Memory B cell (primary cell): ENCODE measurements at regions not wholly inside any gene's neighbourhood (a gene's known extent, or its start where the extent isn't known, plus 50 kb on each side); places are given as distances from the start of the nearest gene placed in this dataset.

Source experiments
- ATAC-seq: fragments of 150-1000 bp; cut with Tn5 transposase; 2 replicates; pipeline ENCODE4 v1.10.0; 2021; ENCODE audit warnings: low read depth, mild to moderate bottlenecking, moderate library complexity
- DNase-seq, 2 donors: peaks; one replicate each; pipeline ENCODE4 v3.0.0; 2022; ENCODE audit warnings: low spot score in 2 of 2
- H3K27ac Mint-ChIP-seq: one replicate; pipeline ENCODE4 v1.8.0; 2022; ENCODE audit warnings: mild to moderate bottlenecking, moderate library complexity, mixed read lengths
- H3K27me3 Mint-ChIP-seq: one replicate; pipeline ENCODE4 v1.8.0; 2022; ENCODE audit warnings: mixed read lengths
- H3K36me3 Mint-ChIP-seq: one replicate; pipeline ENCODE4 v1.8.0; 2022; ENCODE audit warnings: mild to moderate bottlenecking, mixed read lengths
- H3K4me1 Mint-ChIP-seq: one replicate; pipeline ENCODE4 v1.8.0; 2022; ENCODE audit warnings: mixed read lengths
- H3K4me3 Mint-ChIP-seq: one replicate; pipeline ENCODE4 v1.8.0; 2022; ENCODE audit warnings: mild to moderate bottlenecking, moderate library complexity, mixed read lengths
- H3K9me3 Mint-ChIP-seq: one replicate; pipeline ENCODE4 v1.8.0; 2022; ENCODE audit warnings: mixed read lengths

DNA sequence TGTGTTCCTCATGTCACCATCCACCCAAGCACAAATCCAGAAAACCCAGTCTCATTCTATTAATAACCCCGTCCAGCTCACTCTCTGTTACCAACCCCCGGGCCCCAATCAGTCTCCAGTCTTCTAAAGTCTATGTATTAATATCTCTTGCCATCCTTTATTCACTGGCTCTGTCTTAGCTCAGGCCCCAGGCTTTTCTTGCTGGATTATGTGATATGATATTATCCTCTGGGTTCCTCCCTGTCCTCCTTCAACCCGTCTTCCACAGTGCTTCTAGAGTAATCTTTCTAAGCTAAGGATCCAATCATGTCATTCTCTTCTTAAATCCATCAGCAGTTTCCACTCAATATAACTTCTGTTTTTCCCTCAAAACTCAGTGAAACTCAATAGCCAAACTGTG lies 240.5 kb upstream of the OSR1 start:
- Mint-ChIP-seq H3K36me3 (no peaks in the 10 kb centered on the region), H3K4me1 (no peaks in the 10 kb centered on the region), H3K27ac (no peak overlapping the region), H3K4me3 (no peak overlapping the region), H3K9me3 (peaks cover 4% of the 10 kb centered on the region), H3K27me3 (peaks cover 2% of the 10 kb centered on the region)
- no peak for DNase-seq
- ATAC-seq = no peak

GRCh38 chr2:19592197-19592596 lies 233.8 kb upstream of the OSR1 start:
- H3K4me3 Mint-ChIP-seq = no peak overlapping the region
- no peak for DNase-seq
- no peaks in the 10 kb centered on the region for H3K9me3 Mint-ChIP-seq
- H3K36me3 Mint-ChIP-seq = no peaks in the 10 kb centered on the region
- no peak overlapping the region for H3K27ac Mint-ChIP-seq
- no peak for ATAC-seq
- no peaks in the 10 kb centered on the region for H3K27me3 Mint-ChIP-seq
- no peaks in the 10 kb centered on the region for H3K4me1 Mint-ChIP-seq

GRCh38 chr2:19589791-19590190 lies 231.4 kb upstream of the OSR1 start:
- H3K4me3 Mint-ChIP-seq = no peak overlapping the region

GRCh38 chr2:19580830-19581229 lies 222.4 kb upstream of the OSR1 start:
- no peaks in the 10 kb centered on the region for H3K4me1 Mint-ChIP-seq
- ATAC-seq (no peak), DNase-seq (no peak)
- H3K9me3 Mint-ChIP-seq = peaks cover 2% of the 10 kb centered on the region
- H3K4me3 Mint-ChIP-seq = no peak overlapping the region
- H3K27me3 Mint-ChIP-seq = peaks cover 10% of the 10 kb centered on the region
- H3K36me3 Mint-ChIP-seq = no peaks in the 10 kb centered on the region
- no peak overlapping the region for H3K27ac Mint-ChIP-seq

More at GRCh38 chr2:19589791-19590190, 231.4 kb upstream of the OSR1 start:
- no peak overlapping the region for H3K27ac Mint-ChIP-seq
- ATAC-seq (no peak), DNase-seq (no peak)
- H3K9me3 Mint-ChIP-seq = no peaks in the 10 kb centered on the region
- no peaks in the 10 kb centered on the region for H3K36me3 Mint-ChIP-seq
- H3K4me1 Mint-ChIP-seq = no peaks in the 10 kb centered on the region
- H3K27me3 Mint-ChIP-seq = no peaks in the 10 kb centered on the region

GRCh38 chr2:19580264-19580663 lies 221.8 kb upstream of the OSR1 start:
- Mint-ChIP-seq H3K27ac (no peak overlapping the region), H3K4me1 (no peaks in the 10 kb centered on the region), H3K9me3 (peaks cover 2% of the 10 kb centered on the region), H3K36me3 (no peaks in the 10 kb centered on the region), H3K27me3 (peaks cover 10% of the 10 kb centered on the region), H3K4me3 (no peak overlapping the region)
- DNase-seq = no peak
- no peak for ATAC-seq

DNA sequence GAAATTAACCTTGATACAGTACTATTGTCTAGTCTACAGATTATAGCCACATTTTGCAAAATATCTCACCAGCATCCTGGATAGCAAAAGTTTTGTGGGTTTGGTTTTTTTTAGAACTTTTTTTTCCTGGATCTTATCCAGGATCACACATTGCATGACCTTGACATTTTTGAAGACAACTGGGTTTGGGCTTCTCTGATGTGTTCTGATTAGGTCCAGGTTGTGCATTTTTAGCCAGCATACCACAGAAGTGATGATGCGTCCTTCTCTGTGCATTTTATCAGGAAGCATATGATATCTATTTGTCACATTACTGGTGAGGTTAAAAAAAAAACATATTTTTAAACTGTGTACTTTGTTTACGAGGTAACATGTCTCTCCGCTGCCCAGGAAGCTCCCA lies 221.0 kb upstream of the OSR1 start:
- ATAC-seq (no peak), DNase-seq (no peak)
- no peak overlapping the region for H3K4me3 Mint-ChIP-seq
- H3K36me3 Mint-ChIP-seq = no peaks in the 10 kb centered on the region
- peaks cover under 1% of the 10 kb centered on the region for H3K9me3 Mint-ChIP-seq
- no peak overlapping the region for H3K27ac Mint-ChIP-seq
- no peaks in the 10 kb centered on the region for H3K4me1 Mint-ChIP-seq
- peaks cover 10% of the 10 kb centered on the region for H3K27me3 Mint-ChIP-seq

GRCh38 chr2:19577723-19578122 lies 219.3 kb upstream of the OSR1 start:
- no peak overlapping the region for H3K27ac Mint-ChIP-seq
- H3K4me3 Mint-ChIP-seq = no peak overlapping the region
- H3K9me3 Mint-ChIP-seq = no peaks in the 10 kb centered on the region
- peaks cover 10% of the 10 kb centered on the region for H3K27me3 Mint-ChIP-seq
- ATAC-seq (no peak), DNase-seq (no peak)
- H3K36me3 Mint-ChIP-seq = no peaks in the 10 kb centered on the region
- H3K4me1 Mint-ChIP-seq = no peaks in the 10 kb centered on the region

- Mint-ChIP-seq H3K9me3 (no peaks in the 10 kb centered on the region), H3K27me3 (peaks cover 14% of the 10 kb centered on the region), H3K36me3 (no peaks in the 10 kb centered on the region), H3K4me1 (no peaks in the 10 kb centered on the region), H3K4me3 (no peak overlapping the region), H3K27ac (no peak overlapping the region)
- no peak for DNase-seq
- no peak for ATAC-seq
Measured at GRCh38 chr2:19576411-19576810, 218.0 kb upstream of the OSR1 start.

GRCh38 chr2:19575641-19576040 lies 217.2 kb upstream of the OSR1 start:
- DNase-seq (no peak), ATAC-seq (no peak)
- no peaks in the 10 kb centered on the region for H3K36me3 Mint-ChIP-seq
- H3K4me1 Mint-ChIP-seq = no peaks in the 10 kb centered on the region
- H3K27me3 Mint-ChIP-seq = peaks cover 12% of the 10 kb centered on the region
- H3K4me3 Mint-ChIP-seq = no peak overlapping the region
- no peak overlapping the region for H3K27ac Mint-ChIP-seq
- no peaks in the 10 kb centered on the region for H3K9me3 Mint-ChIP-seq

DNA sequence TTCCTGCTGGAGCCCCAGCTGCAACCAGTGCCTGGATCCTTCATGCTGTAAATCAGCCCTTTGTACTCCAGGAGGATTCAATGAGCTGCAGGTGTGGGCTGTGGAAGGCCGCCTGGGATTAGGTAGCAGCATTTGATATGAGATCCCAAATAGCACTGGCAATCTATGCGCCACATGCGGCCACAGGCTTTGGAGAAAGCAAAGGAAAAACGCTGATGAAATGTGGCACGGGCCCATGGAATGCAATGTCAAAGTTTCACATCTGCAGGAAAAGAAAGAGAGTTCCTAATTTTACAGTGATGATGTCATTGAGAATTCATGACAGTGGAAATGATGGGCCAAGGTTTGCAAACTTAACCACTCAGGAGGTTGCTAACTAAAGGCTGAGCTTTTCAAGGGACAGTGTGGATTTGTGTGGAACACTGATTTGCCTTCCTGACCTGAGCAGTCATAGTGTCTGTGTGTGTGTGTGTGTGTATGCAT lies 216.4 kb upstream of the OSR1 start:
- Mint-ChIP-seq H3K4me3 (no peak overlapping the region), H3K27me3 (peaks cover 8% of the 10 kb centered on the region), H3K27ac (no peak overlapping the region), H3K36me3 (no peaks in the 10 kb centered on the region), H3K9me3 (no peaks in the 10 kb centered on the region), H3K4me1 (no peaks in the 10 kb centered on the region)
- DNase-seq (no peak), ATAC-seq (no peak)

DNA sequence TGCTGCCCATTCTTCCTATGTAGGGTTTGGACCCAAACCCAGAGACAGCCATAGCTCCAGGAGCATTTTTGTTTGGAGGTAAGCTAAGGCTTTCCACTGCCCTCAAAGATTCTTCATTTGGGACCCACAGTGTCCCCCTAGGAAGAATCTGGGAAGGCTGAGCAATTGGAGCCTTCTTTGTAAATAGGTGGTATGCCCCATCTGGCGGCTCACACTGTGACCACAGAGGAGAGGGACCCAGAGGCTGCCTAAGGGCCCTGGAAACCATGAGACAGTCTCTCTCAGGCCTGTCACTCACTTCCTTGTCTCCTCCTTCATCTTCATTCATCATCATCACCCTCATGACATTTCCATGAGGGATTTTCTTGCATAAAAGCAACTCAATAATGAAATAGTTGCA lies 215.4 kb upstream of the OSR1 start:
- peaks cover 5% of the 10 kb centered on the region for H3K27me3 Mint-ChIP-seq
- DNase-seq (no peak), ATAC-seq (no peak)
- H3K27ac Mint-ChIP-seq = no peak overlapping the region
- H3K36me3 Mint-ChIP-seq = no peaks in the 10 kb centered on the region
- no peaks in the 10 kb centered on the region for H3K9me3 Mint-ChIP-seq
- no peak overlapping the region for H3K4me3 Mint-ChIP-seq
- no peaks in the 10 kb centered on the region for H3K4me1 Mint-ChIP-seq

DNA sequence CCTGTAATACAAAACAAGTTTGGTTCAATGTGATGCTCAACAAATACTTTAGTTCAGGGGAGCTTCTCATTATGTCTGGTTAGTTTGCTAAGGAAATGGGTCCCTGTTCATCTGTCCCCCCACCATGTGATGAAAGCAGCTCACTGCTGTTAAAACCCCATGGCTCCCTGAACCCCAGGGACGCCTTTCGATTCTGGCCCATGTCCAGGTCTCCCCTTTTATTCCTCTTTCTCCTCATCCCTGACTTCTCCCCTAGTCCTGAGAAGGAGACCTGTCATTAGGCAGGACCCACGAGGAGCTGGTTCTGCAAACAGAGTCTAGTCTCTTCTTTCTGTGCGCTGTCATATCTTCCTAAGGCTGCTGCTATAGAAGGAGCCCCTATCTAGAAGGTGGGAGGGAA lies 213.3 kb upstream of the OSR1 start:
- no peaks in the 10 kb centered on the region for H3K4me1 Mint-ChIP-seq
- H3K4me3 Mint-ChIP-seq = no peak overlapping the region
- no peaks in the 10 kb centered on the region for H3K36me3 Mint-ChIP-seq
- ATAC-seq (no peak), DNase-seq (no peak)
- peaks cover 5% of the 10 kb centered on the region for H3K27me3 Mint-ChIP-seq
- no peak overlapping the region for H3K27ac Mint-ChIP-seq
- no peaks in the 10 kb centered on the region for H3K9me3 Mint-ChIP-seq

- Mint-ChIP-seq H3K4me3 (no peak overlapping the region), H3K36me3 (no peaks in the 10 kb centered on the region), H3K27me3 (peaks cover 5% of the 10 kb centered on the region), H3K4me1 (no peaks in the 10 kb centered on the region), H3K9me3 (peaks cover 1% of the 10 kb centered on the region), H3K27ac (no peak overlapping the region)
- ATAC-seq (no peak), DNase-seq (no peak)
Measured at GRCh38 chr2:19569300-19569791, 210.9 kb upstream of the OSR1 start.

DNA sequence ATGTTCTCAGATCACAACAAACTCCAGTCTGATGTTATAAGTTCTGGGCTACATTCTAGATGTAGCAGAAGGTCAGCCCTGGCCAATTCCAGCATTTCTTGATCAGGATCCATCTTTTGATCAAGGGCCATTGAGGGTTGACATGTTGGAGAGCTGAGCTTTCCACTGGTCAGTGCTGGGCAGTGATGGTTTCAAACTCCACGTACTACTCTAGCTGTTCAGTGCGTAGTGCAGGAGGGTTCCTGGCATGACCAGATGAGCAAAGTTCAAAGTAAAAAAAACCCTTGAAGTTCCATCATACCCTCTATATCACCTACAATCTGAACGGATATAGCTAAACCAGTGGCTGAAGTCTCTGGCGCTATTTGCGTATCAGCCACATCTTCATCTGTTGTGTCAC lies 210.4 kb upstream of the OSR1 start:
- peaks cover 5% of the 10 kb centered on the region for H3K27me3 Mint-ChIP-seq
- no peak overlapping the region for H3K4me3 Mint-ChIP-seq
- H3K36me3 Mint-ChIP-seq = no peaks in the 10 kb centered on the region
- no peaks in the 10 kb centered on the region for H3K4me1 Mint-ChIP-seq
- no peak overlapping the region for H3K27ac Mint-ChIP-seq
- DNase-seq (no peak), ATAC-seq (no peak)
- peaks cover 1% of the 10 kb centered on the region for H3K9me3 Mint-ChIP-seq

DNA sequence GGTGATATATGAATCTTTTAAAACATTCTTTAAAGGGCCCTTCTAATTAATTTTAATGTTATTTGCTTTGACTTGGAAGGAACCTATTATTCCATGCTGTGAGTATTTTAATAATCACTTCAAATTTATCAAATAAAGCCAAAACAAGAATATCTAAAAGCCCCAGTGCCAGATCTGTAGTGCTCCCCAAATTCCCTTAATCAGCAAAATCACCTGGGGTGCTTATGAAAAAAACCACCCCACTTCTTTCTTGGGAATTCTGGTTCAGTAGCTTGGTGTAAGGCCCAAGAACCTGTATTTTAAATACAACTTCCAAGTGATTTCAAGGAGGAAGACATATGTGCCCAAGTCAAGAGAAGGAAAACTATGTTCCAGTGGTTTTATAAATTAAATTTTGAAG lies 202.4 kb upstream of the OSR1 start:
- Mint-ChIP-seq H3K4me1 (no peaks in the 10 kb centered on the region), H3K9me3 (no peaks in the 10 kb centered on the region), H3K27me3 (no peaks in the 10 kb centered on the region), H3K27ac (no peak overlapping the region), H3K36me3 (no peaks in the 10 kb centered on the region), H3K4me3 (no peak overlapping the region)
- DNase-seq = no peak
- ATAC-seq = no peak
